ENCODE measurements at regions not wholly inside any gene's neighbourhood (a gene's known extent, or its start where the extent isn't known, plus 50 kb on each side); places are given as distances from the start of the nearest gene placed in this dataset.

DNA sequence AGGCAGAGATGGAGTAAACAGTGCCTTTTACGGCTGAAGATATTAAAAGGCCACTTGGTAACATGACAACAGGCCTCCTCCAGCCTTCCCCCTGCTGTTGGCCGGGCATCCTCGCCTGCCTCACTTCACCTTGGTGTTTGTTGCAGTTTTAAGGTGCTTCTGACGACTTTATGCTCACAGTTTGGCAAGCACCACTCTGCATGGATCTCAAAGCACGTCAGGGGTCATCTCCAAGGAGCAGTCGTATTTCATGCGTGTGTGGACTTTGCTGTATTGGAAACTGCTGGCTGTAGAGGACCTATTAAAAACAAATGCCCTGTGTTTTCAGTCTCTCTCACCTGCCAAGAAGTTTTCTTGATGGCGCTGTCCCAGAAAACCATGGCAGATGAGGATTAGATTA, 483.1 kb downstream of the RPS24 start:
- no peak for ATAC-seq (ENCODE audit: low read depth)
- DNase-seq (ENCODE audit: low spot score) = no peak
- Histone ChIP-seq H3K9me3 (ENCODE audit: severe bottlenecking) (no peaks in the 10 kb centered on the region), H3K36me3 (ENCODE audit: low read depth) (no peaks in the 10 kb centered on the region), H3K4me1 (ENCODE audit: insufficient read depth, poor library complexity, severe bottlenecking) (no peaks in the 10 kb centered on the region), H3K27me3 (ENCODE audit: insufficient read depth, poor library complexity, severe bottlenecking) (no peaks in the 10 kb centered on the region), H3K4me3 (ENCODE audit: severe bottlenecking) (no peak overlapping the region), H3K27ac (ENCODE audit: poor library complexity, severe bottlenecking) (no peak overlapping the region)
- no peak for TF ChIP-seq CTCF (IDR thresholded peaks at IDR 0.05; ENCODE audit: poor library complexity, severe bottlenecking)

GRCh38 chr10:78518224-78518623, 484.6 kb downstream of the RPS24 start:
- Histone ChIP-seq H3K27me3 (ENCODE audit: insufficient read depth, poor library complexity, severe bottlenecking) (no peaks in the 10 kb centered on the region), H3K9me3 (ENCODE audit: severe bottlenecking) (no peaks in the 10 kb centered on the region), H3K27ac (ENCODE audit: poor library complexity, severe bottlenecking) (no peak overlapping the region), H3K4me1 (ENCODE audit: insufficient read depth, poor library complexity, severe bottlenecking) (no peaks in the 10 kb centered on the region), H3K4me3 (ENCODE audit: severe bottlenecking) (no peak overlapping the region), H3K36me3 (ENCODE audit: low read depth) (no peaks in the 10 kb centered on the region)
- peak; percentile 4 for DNase-seq (ENCODE audit: low spot score)
- TF ChIP-seq CTCF (IDR thresholded peaks at IDR 0.05; ENCODE audit: poor library complexity, severe bottlenecking) = no peak
- ATAC-seq (ENCODE audit: low read depth) = no peak

- H3K36me3 ChIP-seq (ENCODE audit: low read depth) = no peaks in the 10 kb centered on the region
- ATAC-seq (ENCODE audit: low read depth) = peak; percentile 98
- H3K27me3 ChIP-seq (ENCODE audit: insufficient read depth, poor library complexity, severe bottlenecking) = no peaks in the 10 kb centered on the region
- TF ChIP-seq CTCF (IDR thresholded peaks at IDR 0.05; ENCODE audit: poor library complexity, severe bottlenecking) = peak; percentile 49
- no peak overlapping the region for H3K27ac ChIP-seq (ENCODE audit: poor library complexity, severe bottlenecking)
- no peaks in the 10 kb centered on the region for H3K9me3 ChIP-seq (ENCODE audit: severe bottlenecking)
- H3K4me1 ChIP-seq (ENCODE audit: insufficient read depth, poor library complexity, severe bottlenecking) = no peaks in the 10 kb centered on the region
- H3K4me3 ChIP-seq (ENCODE audit: severe bottlenecking) = no peak overlapping the region
- peak; percentile 57 for DNase-seq (ENCODE audit: low spot score)
Measured at GRCh38 chr10:78520737-78521430, 487.2 kb downstream of the RPS24 start.

GRCh38 chr10:78523453-78523852, 489.8 kb downstream of the RPS24 start:
- H3K4me1 ChIP-seq (ENCODE audit: insufficient read depth, poor library complexity, severe bottlenecking) = no peaks in the 10 kb centered on the region
- H3K27ac ChIP-seq (ENCODE audit: poor library complexity, severe bottlenecking) = no peak overlapping the region
- H3K27me3 ChIP-seq (ENCODE audit: insufficient read depth, poor library complexity, severe bottlenecking) = no peaks in the 10 kb centered on the region
- peak; percentile 11 for DNase-seq (ENCODE audit: low spot score)
- ATAC-seq (ENCODE audit: low read depth) = no peak
- H3K4me3 ChIP-seq (ENCODE audit: severe bottlenecking) = no peak overlapping the region
- H3K9me3 ChIP-seq (ENCODE audit: severe bottlenecking) = no peaks in the 10 kb centered on the region
- H3K36me3 ChIP-seq (ENCODE audit: low read depth) = no peaks in the 10 kb centered on the region
- TF ChIP-seq CTCF (IDR thresholded peaks at IDR 0.05; ENCODE audit: poor library complexity, severe bottlenecking) = no peak

- H3K27me3 ChIP-seq (ENCODE audit: insufficient read depth, poor library complexity, severe bottlenecking) = no peaks in the 10 kb centered on the region
- no peak overlapping the region for H3K27ac ChIP-seq (ENCODE audit: poor library complexity, severe bottlenecking)
- no peaks in the 10 kb centered on the region for H3K4me1 ChIP-seq (ENCODE audit: insufficient read depth, poor library complexity, severe bottlenecking)
- no peaks in the 10 kb centered on the region for H3K9me3 ChIP-seq (ENCODE audit: severe bottlenecking)
- peak; percentile 4 for DNase-seq (ENCODE audit: low spot score)
- no peaks in the 10 kb centered on the region for H3K36me3 ChIP-seq (ENCODE audit: low read depth)
- TF ChIP-seq CTCF (IDR thresholded peaks at IDR 0.05; ENCODE audit: poor library complexity, severe bottlenecking) = no peak
- H3K4me3 ChIP-seq (ENCODE audit: severe bottlenecking) = no peak overlapping the region
- ATAC-seq (ENCODE audit: low read depth) = no peak
Measured at GRCh38 chr10:78524342-78524741, 490.7 kb downstream of the RPS24 start.
